22Rv1 (cell line): ENCODE measurements at regions not wholly inside any gene's neighbourhood (a gene's known extent, or its start where the extent isn't known, plus 50 kb on each side); places are given as distances from the start of the nearest gene placed in this dataset.

Experiments used
- ZFX ChIP-seq: fragments of 450-650 bp; IDR thresholded peaks from 2 replicates; pipeline ENCODE4 v1.6.1; 2017; ENCODE audit warnings: antibody characterized with exemption, borderline replicate concordance
- TF ChIP-seq, protein P1 (sequence below): fragments of 450-650 bp; IDR thresholded peaks from 2 replicates; pipeline ENCODE4 v1.5.1; 2017; ENCODE audit warnings: mild to moderate bottlenecking

DNA sequence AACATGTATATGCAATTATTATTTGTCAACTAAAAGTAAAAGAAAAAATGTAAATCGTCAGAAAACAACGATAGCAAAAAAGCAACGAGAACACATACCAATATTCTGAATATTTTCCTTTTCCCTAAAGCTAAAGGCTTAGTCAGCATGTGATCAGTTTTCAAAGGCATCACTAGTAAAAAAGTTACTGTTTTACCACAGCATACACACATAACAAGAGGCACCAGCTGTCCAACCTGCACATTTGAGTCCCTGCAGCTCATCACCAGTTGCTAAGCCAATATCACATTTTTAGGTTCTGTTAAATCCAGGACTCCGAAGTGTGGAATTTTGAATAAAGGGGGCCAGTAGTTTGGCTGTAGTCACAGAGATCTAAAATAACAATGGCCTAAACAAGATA lies 203.8 kb downstream of the ADGRA3 start:
- TF ChIP-seq, protein P1, sequence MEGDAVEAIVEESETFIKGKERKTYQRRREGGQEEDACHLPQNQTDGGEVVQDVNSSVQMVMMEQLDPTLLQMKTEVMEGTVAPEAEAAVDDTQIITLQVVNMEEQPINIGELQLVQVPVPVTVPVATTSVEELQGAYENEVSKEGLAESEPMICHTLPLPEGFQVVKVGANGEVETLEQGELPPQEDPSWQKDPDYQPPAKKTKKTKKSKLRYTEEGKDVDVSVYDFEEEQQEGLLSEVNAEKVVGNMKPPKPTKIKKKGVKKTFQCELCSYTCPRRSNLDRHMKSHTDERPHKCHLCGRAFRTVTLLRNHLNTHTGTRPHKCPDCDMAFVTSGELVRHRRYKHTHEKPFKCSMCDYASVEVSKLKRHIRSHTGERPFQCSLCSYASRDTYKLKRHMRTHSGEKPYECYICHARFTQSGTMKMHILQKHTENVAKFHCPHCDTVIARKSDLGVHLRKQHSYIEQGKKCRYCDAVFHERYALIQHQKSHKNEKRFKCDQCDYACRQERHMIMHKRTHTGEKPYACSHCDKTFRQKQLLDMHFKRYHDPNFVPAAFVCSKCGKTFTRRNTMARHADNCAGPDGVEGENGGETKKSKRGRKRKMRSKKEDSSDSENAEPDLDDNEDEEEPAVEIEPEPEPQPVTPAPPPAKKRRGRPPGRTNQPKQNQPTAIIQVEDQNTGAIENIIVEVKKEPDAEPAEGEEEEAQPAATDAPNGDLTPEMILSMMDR = no peak
- TF ChIP-seq ZFX = no peak
